Epithelial cell of esophagus (primary cell): ENCODE measurements at regions not wholly inside any gene's neighbourhood (a gene's known extent, or its start where the extent isn't known, plus 50 kb on each side); places are given as distances from the start of the nearest gene placed in this dataset.
"Not testable (repeated sequence)": the region's sequence is repeated elsewhere in the genome, so short reads cannot be mapped to it uniquely, and the experiment has no call there.

Experiments used
- DNase-seq: peaks from one replicate; pipeline ENCODE4 v3.0.0; 2010; ENCODE audit warnings: low read depth
- H3K4me3 ChIP-seq: 2 replicates; pipeline ENCODE4 v1.5.1; 2011; ENCODE audit warnings: mild to moderate bottlenecking, low read length, control low read depth
- CTCF ChIP-seq: IDR thresholded peaks from 2 replicates; pipeline ENCODE4 v1.5.1; 2011; ENCODE audit warnings: low read depth, mild to moderate bottlenecking, low read length, control low read depth, inconsistent platforms; ENCODE audit not compliant: insufficient read depth; ENCODE audit errors: missing control alignments

- H3K4me3 ChIP-seq, result no peak overlapping the region
- DNase-seq, result no peak
- TF ChIP-seq CTCF, result no peak
Measured at GRCh38 chr14:105646175-105646574, 119.8 kb downstream of the TMEM121 start.

- DNase-seq, H3K4me3 ChIP-seq: not testable (repeated sequence)
Measured at GRCh38 chr14:105646711-105647281, 120.4 kb downstream of the TMEM121 start.

GRCh38 chr14:105647426-105647783, 121.0 kb downstream of the TMEM121 start:
- not testable (repeated sequence) for H3K4me3 ChIP-seq

GRCh38 chr14:105647784-105648608, 121.6 kb downstream of the TMEM121 start:
- TF ChIP-seq CTCF, result no peak
- H3K4me3 ChIP-seq, result no peak overlapping the region
- DNase-seq, result no peak

More at GRCh38 chr14:105647426-105647783, 121.0 kb downstream of the TMEM121 start:
- not testable (repeated sequence) for DNase-seq

- DNase-seq, H3K4me3 ChIP-seq: not testable (repeated sequence)
Measured at GRCh38 chr14:105648609-105649535, 122.5 kb downstream of the TMEM121 start.

- DNase-seq, H3K4me3 ChIP-seq: not testable (repeated sequence)
Measured at GRCh38 chr14:105652317-105652716, 125.9 kb downstream of the TMEM121 start.

GRCh38 chr14:105653921-105654320, 127.5 kb downstream of the TMEM121 start:
- not testable (repeated sequence) for H3K4me3 ChIP-seq, DNase-seq

GRCh38 chr14:105659255-105659654, 132.9 kb downstream of the TMEM121 start:
- not testable (repeated sequence) for H3K4me3 ChIP-seq, DNase-seq

- H3K4me3 ChIP-seq, result no peak overlapping the region
- no peak for DNase-seq
- no peak for TF ChIP-seq CTCF
Measured at GRCh38 chr14:105659935-105660527, 133.6 kb downstream of the TMEM121 start.
